ENCODE measurements at regions not wholly inside any gene's neighbourhood (a gene's known extent, or its start where the extent isn't known, plus 50 kb on each side); places are given as distances from the start of the nearest gene placed in this dataset.

DNA sequence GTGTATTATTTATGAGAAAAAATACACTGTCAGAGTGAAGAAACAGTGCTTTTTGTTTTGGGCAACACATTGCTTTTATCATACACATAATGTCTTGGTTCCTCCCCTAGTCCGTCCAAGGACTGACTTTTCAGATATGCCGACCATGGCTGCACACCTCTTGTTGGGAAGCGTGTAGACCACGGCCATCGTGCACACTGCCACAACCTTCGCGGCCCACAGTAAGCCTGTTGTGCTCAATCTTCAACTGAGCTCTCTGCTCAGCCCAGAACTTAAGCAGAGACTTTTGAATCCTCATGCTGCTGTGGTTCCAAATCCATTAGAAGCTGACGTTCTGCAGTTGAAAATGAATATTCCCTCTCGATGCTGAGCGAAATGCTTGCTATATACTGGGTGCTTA, 157.6 kb upstream of the IRX2 start:
- no peak for DNase-seq
- no peak overlapping the region for H3K27ac Mint-ChIP-seq
- peaks cover 4% of the 10 kb centered on the region; the same call in 1 of the 2 replicates for H3K36me3 Mint-ChIP-seq (ENCODE audit: low read depth)
- H3K4me3 Mint-ChIP-seq: no peak overlapping the region
- H3K9me3 Mint-ChIP-seq: peaks cover 23% of the 10 kb centered on the region
- TF ChIP-seq, protein P1, sequence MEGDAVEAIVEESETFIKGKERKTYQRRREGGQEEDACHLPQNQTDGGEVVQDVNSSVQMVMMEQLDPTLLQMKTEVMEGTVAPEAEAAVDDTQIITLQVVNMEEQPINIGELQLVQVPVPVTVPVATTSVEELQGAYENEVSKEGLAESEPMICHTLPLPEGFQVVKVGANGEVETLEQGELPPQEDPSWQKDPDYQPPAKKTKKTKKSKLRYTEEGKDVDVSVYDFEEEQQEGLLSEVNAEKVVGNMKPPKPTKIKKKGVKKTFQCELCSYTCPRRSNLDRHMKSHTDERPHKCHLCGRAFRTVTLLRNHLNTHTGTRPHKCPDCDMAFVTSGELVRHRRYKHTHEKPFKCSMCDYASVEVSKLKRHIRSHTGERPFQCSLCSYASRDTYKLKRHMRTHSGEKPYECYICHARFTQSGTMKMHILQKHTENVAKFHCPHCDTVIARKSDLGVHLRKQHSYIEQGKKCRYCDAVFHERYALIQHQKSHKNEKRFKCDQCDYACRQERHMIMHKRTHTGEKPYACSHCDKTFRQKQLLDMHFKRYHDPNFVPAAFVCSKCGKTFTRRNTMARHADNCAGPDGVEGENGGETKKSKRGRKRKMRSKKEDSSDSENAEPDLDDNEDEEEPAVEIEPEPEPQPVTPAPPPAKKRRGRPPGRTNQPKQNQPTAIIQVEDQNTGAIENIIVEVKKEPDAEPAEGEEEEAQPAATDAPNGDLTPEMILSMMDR (IDR thresholded peaks at IDR 0.05): no peak
- no peaks in the 10 kb centered on the region for H3K4me1 Mint-ChIP-seq (ENCODE audit: low read depth)
- H3K27me3 Mint-ChIP-seq (ENCODE audit: insufficient read depth): no peaks in the 10 kb centered on the region; the same call in 1 of the 2 replicates

DNA sequence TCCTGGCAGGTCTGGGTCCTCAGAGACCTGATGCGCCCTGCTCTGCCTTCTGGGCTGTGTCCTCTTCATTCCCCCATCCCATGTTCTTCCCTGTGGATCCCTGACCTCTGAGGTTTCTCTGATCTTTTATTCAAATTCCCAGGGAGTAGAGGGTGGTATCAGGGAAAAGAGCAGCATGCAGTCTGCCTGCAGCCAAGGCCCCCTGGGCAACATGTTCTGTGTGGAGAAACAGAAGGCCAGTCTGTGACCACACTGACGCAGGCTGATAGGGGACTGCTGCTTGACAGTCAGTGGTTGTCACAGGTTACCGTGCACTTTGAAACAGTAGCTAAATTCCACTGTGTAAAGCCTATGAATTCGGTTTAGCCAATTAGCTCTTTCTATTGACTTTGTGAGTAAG, 156.6 kb upstream of the IRX2 start:
- Mint-ChIP-seq H3K4me3 (no peak overlapping the region), H3K4me1 (ENCODE audit: low read depth) (no peaks in the 10 kb centered on the region), H3K9me3 (peaks cover 22% of the 10 kb centered on the region), H3K36me3 (ENCODE audit: low read depth) (no peaks in the 10 kb centered on the region; the same call in 1 of the 2 replicates), H3K27me3 (ENCODE audit: insufficient read depth) (no peaks in the 10 kb centered on the region; the same call in 1 of the 2 replicates), H3K27ac (no peak overlapping the region)
- no peak for DNase-seq
- TF ChIP-seq, protein P1 (IDR thresholded peaks at IDR 0.05): no peak

DNA sequence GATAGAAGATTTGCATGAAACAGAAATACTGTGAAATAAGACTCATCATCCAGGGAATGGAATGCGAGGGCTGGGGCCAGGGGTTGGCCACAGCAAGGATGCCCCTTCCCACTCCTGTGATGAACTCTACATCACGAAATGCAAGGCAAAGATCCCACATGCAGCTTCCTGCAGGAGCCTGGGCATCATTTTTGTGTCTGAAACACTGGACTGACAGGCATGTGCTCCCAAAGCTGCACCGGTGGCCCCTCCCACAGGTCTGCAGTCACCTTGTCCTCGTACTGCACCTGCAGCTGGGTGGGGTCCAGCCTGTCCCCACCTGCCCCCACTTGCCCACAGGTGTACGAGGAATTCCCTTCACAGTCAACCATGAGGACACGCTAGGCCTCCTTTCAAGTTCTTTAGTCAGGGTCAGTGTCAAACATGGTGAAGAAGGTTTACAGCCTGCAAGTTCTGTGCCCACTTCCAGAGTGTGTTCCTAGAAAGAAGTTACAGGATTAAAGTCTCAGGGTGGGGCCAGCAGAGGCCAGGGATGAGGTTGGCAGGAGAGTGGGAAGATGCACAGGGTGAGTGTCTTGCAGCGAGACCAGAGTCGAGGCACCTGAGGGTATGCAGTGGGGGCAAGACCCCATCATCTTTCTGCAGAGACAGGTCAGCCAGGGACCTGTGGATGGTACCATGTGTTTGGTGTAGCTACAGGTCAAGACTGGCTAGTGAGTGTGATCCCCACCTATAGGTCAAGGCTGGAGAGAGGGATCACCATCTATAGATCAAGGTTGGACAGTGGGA, 155.0 kb upstream of the IRX2 start:
- no peak for DNase-seq
- H3K27ac Mint-ChIP-seq: no peak overlapping the region
- no peaks in the 10 kb centered on the region; the same call in 1 of the 2 replicates for H3K27me3 Mint-ChIP-seq (ENCODE audit: insufficient read depth)
- no peak overlapping the region for H3K4me3 Mint-ChIP-seq
- peaks cover 5% of the 10 kb centered on the region; the same call in 1 of the 2 replicates for H3K36me3 Mint-ChIP-seq (ENCODE audit: low read depth)
- TF ChIP-seq, protein P1 (IDR thresholded peaks at IDR 0.05): no peak
- H3K9me3 Mint-ChIP-seq: peaks cover 24% of the 10 kb centered on the region
- H3K4me1 Mint-ChIP-seq (ENCODE audit: low read depth): no peaks in the 10 kb centered on the region

DNA sequence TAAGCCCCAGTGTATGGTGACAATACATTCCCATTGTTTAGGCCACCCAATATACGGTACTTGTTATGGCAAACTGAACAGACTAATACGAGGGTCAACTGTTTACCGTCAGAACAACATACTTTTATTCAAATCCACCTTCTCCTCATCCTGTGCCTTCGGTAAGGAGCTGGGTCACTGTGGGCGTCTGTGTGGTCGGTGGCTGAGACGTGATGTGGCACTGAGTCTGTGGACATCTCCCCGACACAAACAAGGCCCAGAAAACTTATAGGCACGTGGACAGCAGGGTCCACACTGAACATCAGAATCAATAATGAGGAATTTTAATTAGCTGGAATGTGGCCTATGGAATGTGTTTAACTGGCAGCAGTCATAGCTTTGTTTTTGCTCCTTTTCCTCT, 154.3 kb upstream of the IRX2 start:
- peaks cover 6% of the 10 kb centered on the region; the same call in 1 of the 2 replicates for H3K36me3 Mint-ChIP-seq (ENCODE audit: low read depth)
- DNase-seq: no peak
- no peak overlapping the region for H3K4me3 Mint-ChIP-seq
- H3K27me3 Mint-ChIP-seq (ENCODE audit: insufficient read depth): no peaks in the 10 kb centered on the region; the same call in 1 of the 2 replicates
- H3K27ac Mint-ChIP-seq: no peak overlapping the region
- H3K9me3 Mint-ChIP-seq: peaks cover 28% of the 10 kb centered on the region
- TF ChIP-seq, protein P1 (IDR thresholded peaks at IDR 0.05): no peak
- H3K4me1 Mint-ChIP-seq (ENCODE audit: low read depth): no peaks in the 10 kb centered on the region

DNA sequence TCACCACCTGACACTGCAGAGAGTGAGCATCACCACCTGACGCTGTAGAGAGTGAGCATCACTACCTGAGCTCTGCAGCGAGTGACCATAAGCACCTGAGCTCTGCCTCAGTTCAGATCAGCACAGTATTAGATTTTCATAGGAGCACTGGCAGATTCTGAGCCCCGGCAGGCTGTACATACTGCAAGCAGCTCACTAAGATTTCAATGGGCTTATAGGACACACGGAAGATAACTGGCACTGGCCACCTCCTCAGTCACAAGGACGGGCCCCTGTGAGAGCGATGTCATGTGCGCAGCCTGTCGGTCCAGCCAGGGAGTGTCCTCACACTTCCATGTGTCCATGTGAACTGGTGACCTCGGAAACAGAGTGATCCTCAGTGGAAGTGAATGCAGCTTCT, 153.5 kb upstream of the IRX2 start:
- no peak for DNase-seq
- Mint-ChIP-seq H3K36me3 (ENCODE audit: low read depth) (peaks cover 6% of the 10 kb centered on the region; the same call in 1 of the 2 replicates), H3K9me3 (peaks cover 33% of the 10 kb centered on the region), H3K4me3 (no peak overlapping the region), H3K4me1 (ENCODE audit: low read depth) (no peaks in the 10 kb centered on the region), H3K27me3 (ENCODE audit: insufficient read depth) (no peaks in the 10 kb centered on the region; the same call in 1 of the 2 replicates), H3K27ac (no peak overlapping the region)
- TF ChIP-seq, protein P1 (IDR thresholded peaks at IDR 0.05): no peak

Measured in HFFc6 (cell line).